ENCODE measurements at regions not wholly inside any gene's neighbourhood (a gene's known extent, or its start where the extent isn't known, plus 50 kb on each side); places are given as distances from the start of the nearest gene placed in this dataset.

DNA sequence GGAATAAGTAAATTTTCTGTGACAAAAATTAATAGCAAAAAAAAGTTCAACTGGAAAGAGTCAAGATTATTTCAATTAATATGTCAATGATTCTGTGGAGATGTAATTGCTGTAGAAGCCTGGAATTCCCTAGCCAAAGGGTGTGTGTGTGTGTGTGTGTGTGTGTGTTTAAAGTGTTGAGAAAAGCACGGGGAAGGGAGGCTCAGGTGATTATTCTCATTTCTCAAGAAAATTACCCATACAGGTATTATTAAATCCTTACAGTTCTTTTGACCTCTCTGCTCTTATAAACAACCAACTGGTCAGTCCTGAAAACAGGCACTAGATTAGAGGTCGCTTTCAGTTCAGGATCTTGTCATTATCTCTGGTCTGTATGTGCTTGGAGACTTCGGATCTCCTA lies 129.3 kb upstream of the SASH1 start:
- H2AK5ac ChIP-seq (ENCODE audit: low read depth, low read length), result no peak overlapping the region
- no peak overlapping the region for H2BK5ac ChIP-seq (ENCODE audit: low read depth, low read length, poor library complexity, severe bottlenecking)
- H2BK20ac ChIP-seq (ENCODE audit: low read depth, low read length), result no peak overlapping the region
- H3K9ac ChIP-seq (ENCODE audit: low read depth, low read length), result no peak overlapping the region
- H2BK15ac ChIP-seq (ENCODE audit: low read depth, low read length), result no peak overlapping the region
- H2AK9ac ChIP-seq (replicated peaks; ENCODE audit: low read depth, low read length, poor library complexity), result no peak overlapping the region
- dilution Hi-C loops (cut with HindIII; ENCODE audit: low sequenced_read_pairs, unreplicated experiment) (no loop called here), in situ Hi-C loops (cut with MboI; ENCODE audit: low sequenced_read_pairs) (no loop called here), intact Hi-C loops (cut with micrococcal nuclease) (no loop called here)
- BruUV-seq (replicated peaks), result no TSS peak
- H3K27ac ChIP-seq (ENCODE audit: insufficient read depth, low read length), result no peak overlapping the region
- H3K23ac ChIP-seq (ENCODE audit: low read depth, low read length), result no peak overlapping the region
- no peak overlapping the region for H3K14ac ChIP-seq (replicated peaks; ENCODE audit: low read depth, low read length)
- H3K36me3 ChIP-seq (ENCODE audit: control insufficient read depth, insufficient read depth, low read length), result no peaks in the 10 kb centered on the region
- no CpG with 5 or more reads among the region's 3 CpGs for WGBS, 2 experiments (ENCODE audit: extremely low coverage in 2 of 2, insufficient read length in 1 of 2)
- ChIA-PET CTCF (interaction anchor here (0.6 kb wide), 1 partner anchor 346 kb away, joined by 3 read pairs; no protein-coding TSS in a partner anchor), POLR2A (ENCODE audit: unreplicated experiment) (no interaction called here)
- H4K5ac ChIP-seq (ENCODE audit: low read depth, low read length), result no peak overlapping the region
- TF ChIP-seq ELK1 (IDR thresholded peaks at IDR 0.05; ENCODE audit: borderline replicate concordance, low read depth, low read length) (no peak), FOS (IDR thresholded peaks at IDR 0.05; ENCODE audit: low read depth, low read length) (no peak), NFE2L2 (IDR thresholded peaks at IDR 0.05; ENCODE audit: low read depth, low read length) (no peak), USF2 (IDR thresholded peaks at IDR 0.05; ENCODE audit: low read depth, low read length) (no peak), POLR2A (IDR thresholded peaks at IDR 0.05; ENCODE audit: low read depth, low read length) (no peak), CTCF (conservative IDR thresholded peaks at IDR 0.05; ENCODE audit: low read depth, low read length) (no peak), BHLHE40 (IDR thresholded peaks at IDR 0.05; ENCODE audit: low read depth, low read length) (no peak)
- no peak overlapping the region for H3K4ac ChIP-seq (ENCODE audit: low read depth, low read length)
- H2BK120ac ChIP-seq (ENCODE audit: low read depth, low read length), result no peak overlapping the region
- no peak overlapping the region for H3K18ac ChIP-seq (ENCODE audit: low read depth, low read length)
- H4K20me1 ChIP-seq (ENCODE audit: insufficient read depth, low read length), result no peaks in the 10 kb centered on the region
- H3K9me3 ChIP-seq (ENCODE audit: control insufficient read depth, insufficient read depth, low read length), result no peaks in the 10 kb centered on the region
- H3K79me1 ChIP-seq (ENCODE audit: low read depth in 1 of 2, low read length in 2 of 2), result no peaks in the 10 kb centered on the region
- H3K4me3 ChIP-seq (ENCODE audit: insufficient read depth, low read depth, low read length), result no peak overlapping the region
- peaks cover 8% of the 10 kb centered on the region for H3K27me3 ChIP-seq (ENCODE audit: control insufficient read depth, insufficient read depth, low read length)
- DNase-seq (no peak), ATAC-seq (ENCODE audit: low read depth) (no peak)
- no peak overlapping the region for H4K91ac ChIP-seq (ENCODE audit: insufficient read depth, low read depth, low read length)
- no peak overlapping the region for H2AFZ ChIP-seq (replicated peaks; ENCODE audit: low read length, poor library complexity)
- H3K4me2 ChIP-seq (ENCODE audit: low read depth, low read length), result no peak overlapping the region
- no peak overlapping the region for H3K56ac ChIP-seq (ENCODE audit: extremely low read depth, insufficient read depth, low read length)
- H3K9me1 ChIP-seq (ENCODE audit: insufficient read depth, low read length), result no peaks in the 10 kb centered on the region
- no peak overlapping the region for H4K8ac ChIP-seq (ENCODE audit: low read depth in 2 of 2, low read length in 2 of 2)
- peaks cover 1% of the 10 kb centered on the region for H3K4me1 ChIP-seq (ENCODE audit: control insufficient read depth, insufficient read depth, low read length)

Measured in IMR-90 (cell line).